Left lobe of liver (tissue), 2 donors: ENCODE measurements at regions not wholly inside any gene's neighbourhood (a gene's known extent, or its start where the extent isn't known, plus 50 kb on each side); places are given as distances from the start of the nearest gene placed in this dataset.

Experiments
- ATAC-seq: fragments of 200-7000 bp; cut with Tn5 transposase; one replicate; pipeline ENCODE4 v1.9.1; 2020; ENCODE audit warnings: mild to moderate bottlenecking, moderate library complexity
- DNase-seq: peaks from one replicate; pipeline ENCODE4 v3.0.0-alpha.2; 2020; ENCODE audit warnings: low spot score
- donor health status: DM: no; HTN: no; CAD: no; lungs with moderate emphysema.
- donor health status: DM: no; HTN: yes; CAD: no.

DNA sequence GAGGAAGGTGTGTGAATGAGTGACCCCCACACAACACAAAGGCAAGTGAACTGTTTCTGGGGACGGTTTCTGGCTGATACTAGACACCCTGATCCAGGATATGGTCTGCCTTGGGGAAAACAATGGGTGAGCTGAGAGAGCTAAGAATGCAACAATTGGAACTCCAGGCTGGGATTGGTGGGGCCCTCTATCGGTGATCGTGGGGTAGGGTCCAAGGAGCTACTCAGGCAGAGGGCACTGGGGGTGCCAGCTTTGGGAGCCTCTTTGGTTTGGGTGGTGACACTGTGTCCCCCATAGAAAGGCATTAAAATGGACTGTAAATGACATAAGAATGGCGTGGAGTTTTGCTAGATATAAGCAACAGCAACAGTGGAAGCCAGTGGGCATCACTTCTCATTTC is 439.1 kb downstream of the DMAC1 start:
- ATAC-seq = no peak
- DNase-seq = no peak

DNA sequence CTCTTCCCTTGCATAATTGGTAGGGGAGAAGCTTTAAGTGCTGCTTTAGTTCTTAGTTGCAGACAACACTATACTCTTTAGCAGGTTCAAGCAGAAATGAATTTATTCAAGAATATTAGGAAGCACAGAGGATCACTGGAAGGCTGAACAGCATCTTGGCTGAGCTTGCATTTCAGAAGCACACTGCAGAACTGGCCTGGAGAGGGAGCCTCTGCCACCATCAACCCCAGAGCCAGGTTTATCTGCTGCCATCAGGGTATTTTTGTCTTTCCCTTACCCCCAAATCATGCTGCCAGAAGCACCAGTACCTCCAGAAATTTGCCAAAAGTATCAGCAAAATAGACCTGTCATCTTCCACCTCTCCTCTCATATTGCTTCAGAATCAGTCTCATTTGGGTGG is 440.7 kb downstream of the DMAC1 start:
- DNase-seq (no peak), ATAC-seq (peak; percentile 61)

DNA sequence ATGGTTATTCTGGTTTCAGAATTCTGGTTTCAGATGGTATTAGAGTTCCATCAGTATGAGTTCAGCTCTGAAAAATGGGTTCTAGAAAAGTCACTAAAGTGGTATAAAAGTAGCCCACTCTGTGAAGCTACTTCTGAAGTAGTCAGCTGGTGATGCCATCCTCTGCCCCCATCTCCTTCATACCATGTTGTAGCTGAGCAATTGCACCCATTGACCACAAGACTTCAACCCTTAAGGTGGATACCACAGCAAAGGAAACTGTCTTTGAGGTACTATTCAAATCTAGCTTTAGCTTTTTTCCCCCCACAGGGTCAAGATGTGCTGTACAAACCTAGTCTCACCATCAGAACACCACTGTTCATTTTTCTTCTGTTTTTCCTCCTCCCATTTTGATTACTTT is 444.9 kb downstream of the DMAC1 start:
- ATAC-seq (no peak), DNase-seq (no peak)

DNA sequence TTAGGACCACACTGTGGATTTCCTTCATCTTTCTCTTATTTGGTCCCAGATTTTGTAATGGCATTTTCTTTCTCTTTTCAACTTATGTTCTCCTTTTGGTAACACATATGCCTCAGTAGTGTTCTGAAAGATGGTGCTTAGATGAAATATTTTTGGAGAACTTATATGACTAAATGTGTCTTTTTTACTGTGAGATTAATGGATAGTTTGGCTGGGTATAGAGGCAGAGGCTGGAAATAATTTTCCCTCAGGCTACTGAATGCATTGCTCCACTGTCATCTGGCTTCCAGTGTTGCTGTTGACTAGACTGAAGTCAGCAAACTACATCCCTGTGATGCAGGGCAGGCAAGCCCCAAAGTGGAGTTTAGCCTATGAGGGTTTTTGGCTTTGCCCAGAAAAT is 450.9 kb downstream of the DMAC1 start:
- no peak for ATAC-seq
- no peak for DNase-seq

DNA sequence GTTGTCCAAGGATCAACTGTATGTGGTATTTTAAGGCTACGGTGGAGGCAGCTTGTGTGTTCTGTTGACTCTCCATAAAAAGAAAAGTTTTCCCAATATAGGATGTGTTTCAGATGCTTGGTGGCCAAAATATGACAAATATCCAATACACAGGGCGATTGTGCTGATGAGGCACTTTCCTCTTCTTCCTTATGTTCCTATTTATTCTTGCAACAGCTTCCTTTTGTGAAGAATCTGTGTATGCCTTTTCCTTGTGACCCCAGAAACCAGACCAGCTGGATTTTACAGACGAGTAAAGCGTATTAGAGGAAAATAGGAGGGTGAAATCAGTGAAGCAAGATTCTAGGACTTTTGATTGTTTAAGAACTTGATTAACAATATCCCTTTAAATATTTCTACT is 452.0 kb downstream of the DMAC1 start:
- no peak for DNase-seq
- ATAC-seq = no peak

DNA sequence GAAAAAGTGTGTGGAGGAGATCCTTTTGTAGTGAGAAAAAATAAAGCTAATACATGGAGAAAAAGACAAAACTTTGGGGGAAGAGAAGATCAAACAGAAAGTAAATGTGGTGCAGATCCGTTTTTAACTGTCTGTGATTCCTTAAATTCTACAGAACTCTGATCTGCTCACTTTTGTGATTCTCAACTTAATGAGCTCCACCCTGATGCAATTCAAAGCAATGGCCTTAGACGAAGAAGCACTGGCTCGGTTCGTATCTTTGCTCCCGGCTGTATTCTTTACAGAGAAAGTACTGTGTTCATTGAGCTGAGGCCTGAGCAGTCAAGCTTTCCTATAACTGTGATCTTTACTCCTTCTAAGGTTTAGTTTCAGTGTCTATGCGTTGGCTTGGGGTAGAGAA is 453.4 kb downstream of the DMAC1 start:
- DNase-seq (no peak), ATAC-seq (no peak)

DNA sequence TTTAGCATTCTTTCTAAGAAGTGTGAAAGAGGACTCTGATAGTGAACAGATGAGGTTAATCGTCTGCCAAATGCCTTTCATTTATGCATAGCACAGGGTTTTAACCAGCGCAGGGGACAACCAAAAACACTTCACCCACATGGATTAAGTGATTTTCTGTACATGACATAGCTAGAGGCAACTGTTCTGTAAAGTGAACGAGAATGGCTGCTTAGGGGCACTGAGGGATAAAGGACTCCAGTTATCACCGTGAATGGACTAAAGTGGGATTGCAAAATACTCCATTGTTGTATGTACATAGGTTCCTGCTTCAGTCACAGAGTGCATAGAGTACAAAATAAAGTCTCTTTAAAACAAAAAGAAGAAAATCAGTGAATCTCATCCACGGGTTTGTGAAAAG is 456.8 kb downstream of the DMAC1 start:
- no peak for ATAC-seq

DNA sequence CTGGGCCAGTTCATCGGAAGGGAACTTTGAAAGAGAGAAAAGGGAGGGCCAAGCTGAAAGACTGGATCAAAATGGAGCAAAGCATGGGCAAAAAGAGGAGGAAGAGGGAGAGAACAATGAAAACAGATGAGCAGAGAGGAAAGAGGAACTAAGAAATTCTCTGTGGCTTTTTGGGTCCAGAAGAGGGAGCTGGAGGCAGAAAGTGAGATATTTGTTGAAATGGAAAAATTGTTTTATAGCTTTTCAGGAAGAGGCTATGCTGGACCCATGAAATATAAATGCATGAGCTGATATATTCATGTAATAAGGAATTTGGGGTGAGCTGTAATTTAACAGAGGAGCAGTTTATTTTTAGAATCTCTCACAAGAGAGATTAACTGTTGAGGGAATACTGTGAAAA is 457.3 kb downstream of the DMAC1 start:
- ATAC-seq (no peak), DNase-seq (no peak)

More for the DNA sequence above, 456.8 kb downstream of the DMAC1 start:
- no peak for DNase-seq

DNA sequence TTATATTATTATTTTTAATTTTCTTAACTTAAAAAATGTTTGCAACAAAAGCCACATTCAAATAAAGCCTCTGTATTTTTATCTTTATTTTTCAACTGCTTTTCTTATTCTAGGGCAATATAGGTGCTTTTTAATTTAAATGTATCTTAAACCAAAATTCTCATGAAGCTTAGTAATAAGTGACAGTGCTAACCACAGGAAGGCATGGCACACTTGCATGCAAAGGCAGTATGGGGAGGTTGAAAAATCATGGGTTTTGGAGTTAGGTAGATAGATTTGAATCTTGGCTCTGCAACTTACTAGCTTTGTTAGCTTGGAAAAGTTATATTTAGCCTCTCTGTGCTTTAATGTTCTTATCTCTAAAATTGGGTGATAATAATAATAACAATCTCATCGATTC is 458.0 kb downstream of the DMAC1 start:
- no peak for DNase-seq
- ATAC-seq = no peak

DNA sequence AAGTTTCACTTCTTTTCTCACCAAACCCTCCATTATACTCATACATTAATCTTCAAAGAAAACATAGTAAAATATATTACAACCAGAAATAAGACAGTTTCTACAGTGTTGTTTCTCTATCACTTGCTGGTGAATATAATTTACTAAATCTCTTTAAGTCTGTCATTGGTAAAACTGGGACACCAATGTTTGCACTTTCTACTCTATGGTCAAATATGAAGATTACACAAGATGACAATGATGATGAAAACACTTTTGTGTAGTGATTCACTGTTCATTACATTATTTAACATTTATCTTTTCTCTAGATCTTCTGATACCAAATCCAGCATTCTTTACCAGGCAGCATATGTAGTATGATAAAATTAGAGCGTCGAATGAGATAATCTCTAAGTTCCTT is 459.1 kb downstream of the DMAC1 start:
- DNase-seq (no peak), ATAC-seq (peak; percentile 51)

DNA sequence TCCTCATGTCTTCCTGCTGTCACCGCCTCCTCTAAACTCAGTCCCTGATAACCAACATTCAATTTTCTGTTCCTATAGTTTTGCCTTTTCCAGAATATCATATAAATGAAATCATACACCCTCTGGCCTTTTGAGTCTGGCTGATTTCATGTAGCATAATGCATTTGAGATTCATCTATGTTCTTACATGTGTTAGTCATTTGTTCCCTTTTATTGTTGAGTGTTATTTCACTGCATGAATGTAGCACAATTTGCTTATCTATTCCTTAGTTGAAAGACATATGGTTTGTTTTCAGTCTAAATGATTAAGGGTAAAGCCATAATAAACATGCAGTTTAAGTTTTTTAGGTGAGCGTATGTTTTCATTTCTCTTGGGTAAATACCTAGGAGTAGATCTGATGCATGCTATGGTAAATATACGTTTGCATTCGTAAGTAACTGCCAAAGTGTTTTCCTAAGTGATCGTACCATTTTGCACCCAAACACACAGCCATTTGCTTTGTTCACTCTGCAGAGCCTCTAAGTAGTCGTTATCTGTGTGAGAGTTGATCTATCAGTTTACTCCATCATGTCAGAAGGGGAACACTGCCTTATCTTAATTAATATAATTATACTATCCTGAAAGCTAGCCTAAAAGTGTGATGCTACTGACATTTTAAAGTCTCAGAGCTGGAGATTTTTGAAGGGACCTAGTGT is 460.8 kb downstream of the DMAC1 start:
- DNase-seq (no peak), ATAC-seq (no peak)

DNA sequence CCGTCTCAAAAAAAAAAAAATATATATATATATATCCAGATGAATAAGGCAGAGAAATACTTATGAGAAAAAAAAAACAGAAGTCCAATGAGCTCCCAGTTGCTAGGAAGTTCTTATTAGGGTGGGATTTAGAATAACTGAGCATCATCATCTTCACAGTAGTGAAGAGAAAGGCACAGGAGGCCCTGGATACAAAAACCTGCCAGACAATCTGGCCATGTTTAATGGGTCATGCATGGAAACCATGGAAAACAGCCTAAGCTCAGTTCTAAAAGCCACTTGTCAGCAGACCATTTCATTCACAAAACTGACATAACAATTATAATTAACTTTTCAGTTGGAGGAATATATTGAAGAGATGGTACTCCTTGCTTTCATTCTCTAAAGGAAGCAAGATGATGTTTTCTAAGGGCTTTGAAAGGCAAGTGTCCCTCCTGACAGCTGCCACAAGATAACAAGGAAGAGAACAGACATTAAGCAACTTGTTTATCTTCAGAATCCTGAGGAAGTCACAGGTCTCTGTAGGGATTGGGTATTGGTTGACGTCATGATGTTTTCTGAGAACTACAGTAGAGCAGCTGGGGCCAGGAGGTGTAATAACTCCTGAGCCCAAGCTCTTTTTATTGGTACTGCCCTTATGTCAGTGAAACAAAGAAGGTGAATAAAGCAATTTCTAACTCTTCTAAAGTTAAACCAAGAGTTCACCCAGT is 463.1 kb downstream of the DMAC1 start:
- ATAC-seq (no peak), DNase-seq (no peak)

DNA sequence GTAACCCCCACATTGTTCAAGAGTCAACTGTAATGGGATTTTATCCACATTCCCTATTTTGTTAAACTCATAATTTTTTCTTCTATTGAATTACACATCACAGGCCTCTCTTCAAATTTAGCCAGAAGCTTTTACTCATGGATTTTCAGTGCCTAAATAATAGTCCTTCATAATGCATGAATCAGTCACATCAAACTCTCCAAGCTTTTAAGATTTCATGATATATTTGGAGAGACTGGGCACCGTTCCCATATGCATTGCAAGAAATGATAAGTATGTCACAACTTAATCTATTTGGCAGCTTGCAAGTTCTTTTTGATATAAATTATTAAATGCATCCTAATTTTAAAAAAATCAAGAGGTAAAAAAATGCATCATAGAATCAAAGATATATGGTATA is 465.9 kb downstream of the DMAC1 start:
- ATAC-seq (no peak), DNase-seq (no peak)

DNA sequence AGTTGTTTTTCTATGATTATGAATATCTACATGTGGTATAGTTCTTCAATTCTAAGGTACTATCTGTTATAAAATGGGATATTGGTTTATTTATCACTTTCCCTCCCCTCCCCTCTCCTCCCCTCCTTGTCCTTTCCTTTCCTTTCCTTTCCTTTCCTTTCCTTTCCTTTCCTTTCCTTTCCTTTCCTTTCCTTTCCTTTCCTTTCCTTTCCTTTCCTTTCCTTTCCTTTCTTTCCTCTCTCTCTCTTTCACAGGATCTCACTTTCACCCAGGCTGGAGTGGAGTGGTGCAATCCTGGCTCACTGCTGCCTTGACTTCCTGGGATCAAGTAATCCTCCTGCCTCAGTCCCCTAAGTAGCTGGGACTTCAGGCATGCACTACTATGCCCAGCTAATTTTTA is 466.8 kb downstream of the DMAC1 start:
- DNase-seq (no peak), ATAC-seq (no peak)

DNA sequence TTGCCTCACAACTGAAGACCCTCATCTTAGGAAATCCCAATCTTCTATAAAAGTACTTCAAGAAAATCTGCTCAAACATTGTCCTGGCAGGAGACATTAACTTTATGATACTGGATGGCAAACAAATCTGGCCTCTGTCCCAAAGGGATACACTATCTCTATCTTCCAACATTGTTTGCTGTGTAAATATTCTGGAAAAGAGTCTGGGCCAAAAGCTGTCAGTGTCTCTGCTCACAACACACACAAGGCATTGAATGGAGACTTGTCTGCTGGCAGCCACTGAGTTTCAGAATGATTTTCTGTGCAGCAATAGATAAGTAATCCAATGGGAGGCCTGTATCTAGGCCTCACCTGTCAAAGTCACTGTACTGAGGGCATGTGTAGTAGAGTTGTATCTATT is 471.1 kb downstream of the DMAC1 start:
- ATAC-seq (no peak), DNase-seq (no peak)

DNA sequence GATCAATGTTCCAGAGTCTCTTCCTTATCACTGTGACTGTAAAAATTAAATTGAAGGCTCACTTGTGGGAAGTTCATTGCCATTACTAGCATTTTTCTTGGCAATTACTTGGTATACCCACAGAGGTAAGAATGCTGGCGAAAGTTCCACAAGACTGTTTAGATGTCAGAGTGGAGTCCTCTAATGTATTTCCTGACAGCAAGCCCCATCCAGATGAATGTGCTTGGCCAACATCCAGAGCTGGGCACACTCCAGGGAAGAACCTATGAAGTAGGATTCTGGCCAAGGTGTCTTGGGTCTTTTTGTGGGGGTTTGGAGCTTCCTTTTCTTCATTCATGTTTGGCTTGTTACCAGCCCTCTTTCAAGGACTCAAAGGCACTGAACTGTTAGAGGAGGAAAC is 473.6 kb downstream of the DMAC1 start:
- no peak for ATAC-seq
- DNase-seq = no peak

DNA sequence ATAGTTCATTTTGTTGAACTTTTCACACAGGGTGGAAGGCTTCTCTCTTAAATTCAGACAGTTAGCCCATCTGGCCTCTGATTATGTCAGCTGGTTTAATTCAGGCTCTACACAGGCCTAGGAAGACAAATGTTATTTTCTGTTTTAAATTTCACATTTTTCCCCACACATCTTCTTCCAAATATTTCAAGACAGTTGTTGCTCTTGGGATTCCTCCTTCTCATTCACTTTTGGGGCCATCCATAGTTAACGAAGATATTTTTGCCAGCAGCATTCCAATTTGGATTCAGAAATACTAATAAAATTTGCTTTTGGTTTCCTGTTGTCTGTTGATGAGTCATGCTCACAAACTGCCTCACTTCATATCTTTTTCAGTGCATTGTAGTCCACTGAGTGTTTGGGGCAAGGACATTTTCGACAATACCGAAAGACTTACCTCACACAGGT is 475.4 kb downstream of the DMAC1 start:
- DNase-seq (no peak), ATAC-seq (no peak)

DNA sequence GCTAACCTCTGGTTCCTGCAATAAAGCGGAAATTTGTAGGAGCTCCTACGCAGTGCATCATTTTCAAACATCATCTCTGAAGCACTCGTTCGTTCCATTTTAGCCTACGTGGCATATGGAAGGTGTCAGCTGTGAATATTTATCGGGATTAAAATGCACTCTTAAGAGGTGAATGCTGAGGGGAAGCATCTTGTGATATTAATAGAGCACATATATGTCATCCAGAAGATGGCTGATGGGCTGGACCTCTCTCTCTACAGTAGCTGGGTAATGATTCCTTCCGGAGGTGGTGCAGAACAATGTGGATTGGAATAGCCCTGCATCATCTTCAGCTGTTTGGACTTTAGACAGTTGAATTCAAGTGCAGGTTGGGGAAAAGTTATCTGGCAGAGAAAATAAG is 478.7 kb downstream of the DMAC1 start:
- no peak for ATAC-seq

DNA sequence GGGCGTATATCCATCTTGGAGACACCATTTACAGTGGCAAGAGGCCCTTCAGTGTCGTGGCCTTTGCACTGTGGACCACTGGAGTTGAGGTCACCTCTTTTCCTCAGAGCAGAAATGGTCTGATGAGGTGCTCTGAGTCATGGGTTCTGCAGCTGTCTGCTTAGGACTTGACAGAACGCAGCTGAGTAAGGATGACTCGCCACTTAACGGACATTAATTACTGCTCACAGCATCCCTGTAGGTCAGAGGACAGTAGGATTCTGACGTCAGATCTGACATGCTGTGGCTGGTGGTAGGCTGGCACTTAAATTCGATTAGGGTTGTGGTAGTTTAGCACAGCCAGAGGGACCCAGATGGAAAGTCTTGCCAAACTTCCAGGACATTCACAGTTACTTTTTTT is 479.4 kb downstream of the DMAC1 start:
- no peak for DNase-seq
- ATAC-seq = no peak

More for the DNA sequence above, 478.7 kb downstream of the DMAC1 start:
- no peak for DNase-seq

DNA sequence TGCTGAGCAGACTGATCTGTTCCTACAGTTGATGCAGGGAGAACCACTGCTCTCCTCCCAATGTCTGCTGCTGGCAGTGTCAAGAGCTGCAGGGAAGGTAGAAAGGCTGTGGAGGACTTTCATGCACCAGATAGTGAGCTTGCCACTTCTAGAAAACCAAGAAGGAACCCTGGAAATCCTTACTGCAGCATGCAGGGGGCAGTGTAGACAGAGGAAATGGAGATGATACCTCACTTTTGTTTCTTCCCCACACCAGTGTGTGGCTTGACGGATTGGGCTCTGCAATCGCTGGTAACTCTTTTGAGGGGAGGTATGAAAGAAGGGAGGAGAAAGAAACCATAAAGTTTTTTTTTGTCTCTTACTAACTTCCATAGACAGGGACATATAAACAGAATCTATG is 480.7 kb downstream of the DMAC1 start:
- DNase-seq = no peak
- ATAC-seq = peak; percentile 59

DNA sequence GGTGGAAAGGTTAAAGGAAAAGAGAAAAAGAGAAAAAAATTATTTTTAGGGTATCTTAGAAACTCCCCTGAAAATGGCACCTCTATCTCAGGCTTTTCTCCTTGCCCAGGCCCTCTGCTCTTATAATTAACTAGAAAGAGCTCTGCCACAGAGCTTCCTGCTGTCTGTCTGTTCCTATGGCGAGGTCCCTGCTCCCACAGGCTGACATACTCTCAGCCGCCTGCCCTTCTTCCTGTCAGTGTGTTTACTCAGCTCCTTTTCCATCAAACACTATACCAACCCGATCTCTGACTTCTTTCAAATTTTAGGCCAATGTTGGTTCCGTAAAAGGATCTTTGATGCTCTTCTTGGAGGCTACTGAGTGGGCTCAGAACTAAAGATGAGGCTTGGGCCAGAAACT is 482.6 kb downstream of the DMAC1 start:
- DNase-seq (no peak), ATAC-seq (no peak)

DNA sequence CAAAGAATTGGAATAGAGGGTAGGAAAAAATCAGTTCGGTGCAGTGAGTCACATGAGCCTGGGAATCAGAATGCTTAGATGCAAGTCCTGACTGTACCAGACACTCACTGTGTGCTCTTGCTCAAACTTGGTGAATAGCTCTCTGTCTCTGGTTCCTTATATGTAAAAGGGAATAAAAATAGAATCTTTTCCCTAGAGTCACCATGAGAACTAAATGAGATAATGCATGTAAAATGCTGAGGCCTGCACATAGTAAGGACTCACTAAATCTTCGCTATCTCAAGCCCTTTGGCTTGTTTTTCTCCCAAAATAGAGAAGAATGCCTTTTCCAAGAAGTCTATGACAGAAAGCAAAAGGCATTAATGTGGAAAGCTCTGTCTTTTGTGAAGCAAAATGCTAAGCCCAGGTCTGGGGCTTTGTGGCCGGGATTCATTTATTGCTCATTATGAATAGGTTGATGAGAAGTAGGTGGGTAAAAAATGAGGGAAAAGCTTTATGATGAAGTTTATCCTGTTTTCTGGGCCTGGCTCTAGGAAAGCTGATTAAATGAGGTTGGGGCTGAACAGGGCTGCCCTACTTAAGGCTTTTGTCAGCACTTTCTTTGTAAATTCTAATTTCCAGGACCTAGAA is 483.3 kb downstream of the DMAC1 start:
- DNase-seq (no peak), ATAC-seq (no peak)
